ENCODE measurements at regions not wholly inside any gene's neighbourhood (a gene's known extent, or its start where the extent isn't known, plus 50 kb on each side); places are given as distances from the start of the nearest gene placed in this dataset.

DNA sequence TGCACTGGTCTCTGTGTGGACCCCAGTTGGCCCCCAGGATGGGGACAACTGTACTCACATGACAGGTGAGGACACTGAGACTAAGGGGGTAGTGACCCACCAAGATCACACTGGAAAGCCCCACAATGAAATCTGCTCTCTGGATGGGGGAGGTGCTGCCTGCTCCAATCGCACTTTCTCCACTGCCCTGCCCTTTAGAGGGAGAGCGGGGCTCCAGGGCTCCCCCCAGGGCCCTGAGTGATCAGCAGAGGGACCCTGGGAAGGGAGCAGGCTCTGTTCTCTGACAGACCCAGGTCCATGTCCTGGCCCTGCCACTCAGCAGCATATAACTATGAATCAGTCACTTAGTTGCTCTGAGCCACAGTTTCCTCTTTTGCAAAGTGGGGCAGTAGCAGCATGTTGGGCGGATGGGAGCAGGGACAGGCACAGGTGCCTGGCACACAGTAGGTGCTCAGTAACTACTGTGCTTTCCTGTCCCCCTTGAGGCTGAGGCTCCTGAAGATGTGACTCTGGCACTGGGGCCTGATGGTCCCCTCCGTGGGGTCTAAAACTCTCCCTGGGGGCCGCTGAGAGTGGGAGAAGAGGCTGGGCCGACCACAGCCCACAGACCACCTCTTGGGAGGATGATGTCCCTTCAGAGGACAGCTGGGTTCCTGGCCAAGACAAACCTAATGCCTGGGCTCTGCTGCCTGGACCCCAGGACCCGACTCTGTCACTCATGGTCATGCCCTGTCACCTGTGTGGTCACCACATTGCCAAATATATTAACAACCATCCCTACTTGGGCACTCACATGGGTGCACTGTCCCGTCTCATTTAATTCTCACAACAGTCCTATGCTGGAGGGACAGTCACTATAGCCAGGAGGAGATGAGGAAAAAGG, 222.7 kb downstream of the PTPRU start:
- H3K4me2 ChIP-seq (ENCODE audit: low read length), result no peak overlapping the region
- no peaks in the 10 kb centered on the region for H4K20me1 ChIP-seq (ENCODE audit: insufficient read depth, low read length)
- H3K4me3 Mint-ChIP-seq (ENCODE audit: unreplicated experiment), result no peak overlapping the region
- no peaks in the 10 kb centered on the region for H3K79me2 ChIP-seq (ENCODE audit: insufficient read depth, low read length)
- no peak overlapping the region for H3K9ac ChIP-seq (ENCODE audit: low read length)
- H3K9me3 Mint-ChIP-seq (ENCODE audit: unreplicated experiment), result peaks cover 17% of the 10 kb centered on the region
- H3K4me3 ChIP-seq (ENCODE audit: insufficient read depth, low read depth, low read length), result no peak overlapping the region
- no peak overlapping the region for H2AFZ ChIP-seq (ENCODE audit: low read depth, low read length)
- H3K36me3 Mint-ChIP-seq (ENCODE audit: low read depth, unreplicated experiment), result no peaks in the 10 kb centered on the region
- TF ChIP-seq, protein P1, sequence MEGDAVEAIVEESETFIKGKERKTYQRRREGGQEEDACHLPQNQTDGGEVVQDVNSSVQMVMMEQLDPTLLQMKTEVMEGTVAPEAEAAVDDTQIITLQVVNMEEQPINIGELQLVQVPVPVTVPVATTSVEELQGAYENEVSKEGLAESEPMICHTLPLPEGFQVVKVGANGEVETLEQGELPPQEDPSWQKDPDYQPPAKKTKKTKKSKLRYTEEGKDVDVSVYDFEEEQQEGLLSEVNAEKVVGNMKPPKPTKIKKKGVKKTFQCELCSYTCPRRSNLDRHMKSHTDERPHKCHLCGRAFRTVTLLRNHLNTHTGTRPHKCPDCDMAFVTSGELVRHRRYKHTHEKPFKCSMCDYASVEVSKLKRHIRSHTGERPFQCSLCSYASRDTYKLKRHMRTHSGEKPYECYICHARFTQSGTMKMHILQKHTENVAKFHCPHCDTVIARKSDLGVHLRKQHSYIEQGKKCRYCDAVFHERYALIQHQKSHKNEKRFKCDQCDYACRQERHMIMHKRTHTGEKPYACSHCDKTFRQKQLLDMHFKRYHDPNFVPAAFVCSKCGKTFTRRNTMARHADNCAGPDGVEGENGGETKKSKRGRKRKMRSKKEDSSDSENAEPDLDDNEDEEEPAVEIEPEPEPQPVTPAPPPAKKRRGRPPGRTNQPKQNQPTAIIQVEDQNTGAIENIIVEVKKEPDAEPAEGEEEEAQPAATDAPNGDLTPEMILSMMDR (IDR thresholded peaks at IDR 0.05; ENCODE audit: insufficient read depth, low read depth, low read length), result no peak
- TF ChIP-seq EZH2 (IDR thresholded peaks at IDR 0.05; ENCODE audit: insufficient read depth, low read length), result no peak
- no peaks in the 10 kb centered on the region for H3K4me1 Mint-ChIP-seq (ENCODE audit: low read depth, unreplicated experiment)
- no peak overlapping the region for H3K27ac ChIP-seq (ENCODE audit: low read depth, low read length)
- H3K27me3 Mint-ChIP-seq (ENCODE audit: low read depth, unreplicated experiment), result peaks cover 62% of the 10 kb centered on the region
- H3K27ac Mint-ChIP-seq (ENCODE audit: unreplicated experiment), result no peak overlapping the region
- no peaks in the 10 kb centered on the region for H3K4me1 ChIP-seq (ENCODE audit: insufficient read depth, low read length)
- FAIRE-seq (no peak), DNase-seq (ENCODE audit: low read depth) (no peak)
- H3K9me3 ChIP-seq (ENCODE audit: insufficient read depth, low read depth, low read length), result no peaks in the 10 kb centered on the region
- no peaks in the 10 kb centered on the region for H3K27me3 ChIP-seq (ENCODE audit: insufficient read depth, low read length)
- no peaks in the 10 kb centered on the region for H3K36me3 ChIP-seq (ENCODE audit: insufficient read depth, low read length)

DNA sequence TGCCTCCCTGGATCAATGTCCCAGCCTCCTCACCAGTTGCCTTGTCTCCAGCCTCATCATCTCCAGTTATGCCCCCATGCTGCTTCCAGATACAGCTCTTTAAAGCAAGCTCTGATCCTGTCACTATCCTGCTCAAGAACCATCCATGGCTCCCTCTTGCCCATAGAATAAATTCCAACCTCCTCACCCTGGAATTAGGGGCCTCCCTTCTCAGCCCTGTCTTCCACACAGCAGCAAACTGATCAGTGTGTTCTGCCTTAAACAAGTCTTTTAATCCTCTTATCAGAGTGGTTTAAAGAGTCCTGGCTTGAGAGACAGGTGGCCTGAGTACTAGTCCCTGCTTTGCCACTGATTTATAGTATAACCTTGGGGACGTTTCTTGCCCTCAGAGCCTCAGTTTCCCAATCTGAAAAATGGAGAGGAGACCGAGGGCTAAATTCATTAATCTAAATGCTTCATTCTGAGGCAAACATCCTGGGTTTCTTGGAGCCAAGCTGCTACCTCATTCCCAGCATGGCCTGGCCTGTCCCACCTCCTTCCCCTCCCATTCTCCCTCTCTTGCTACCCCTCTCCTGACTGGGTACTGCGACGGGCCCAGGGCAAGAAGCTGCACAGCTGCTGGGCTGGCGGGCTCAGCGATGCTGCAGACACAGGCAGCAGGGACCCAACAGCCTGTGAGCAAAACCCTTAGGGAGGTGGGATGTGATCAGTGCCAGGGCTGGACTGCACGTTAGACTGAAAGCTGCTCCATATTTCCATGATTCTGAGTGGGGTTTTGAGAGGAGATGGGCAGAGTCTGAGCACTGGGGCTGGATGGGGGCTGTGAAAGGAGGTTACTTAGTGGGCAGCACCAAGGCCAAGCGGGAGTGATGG, 221.4 kb downstream of the PTPRU start:
- peaks cover 14% of the 10 kb centered on the region for H3K9me3 Mint-ChIP-seq (ENCODE audit: unreplicated experiment)
- FAIRE-seq (no peak), DNase-seq (ENCODE audit: low read depth) (no peak)
- H3K27ac Mint-ChIP-seq (ENCODE audit: unreplicated experiment), result no peak overlapping the region
- H3K9ac ChIP-seq (ENCODE audit: low read length), result no peak overlapping the region
- no peaks in the 10 kb centered on the region for H3K27me3 ChIP-seq (ENCODE audit: insufficient read depth, low read length)
- H4K20me1 ChIP-seq (ENCODE audit: insufficient read depth, low read length), result no peaks in the 10 kb centered on the region
- H3K4me3 Mint-ChIP-seq (ENCODE audit: unreplicated experiment), result no peak overlapping the region
- TF ChIP-seq, protein P1 (IDR thresholded peaks at IDR 0.05; ENCODE audit: insufficient read depth, low read depth, low read length), result no peak
- no peak for TF ChIP-seq EZH2 (IDR thresholded peaks at IDR 0.05; ENCODE audit: insufficient read depth, low read length)
- H3K27me3 Mint-ChIP-seq (ENCODE audit: low read depth, unreplicated experiment), result peaks cover 68% of the 10 kb centered on the region
- H3K4me1 ChIP-seq (ENCODE audit: insufficient read depth, low read length), result no peaks in the 10 kb centered on the region
- no peaks in the 10 kb centered on the region for H3K4me1 Mint-ChIP-seq (ENCODE audit: low read depth, unreplicated experiment)
- no peak overlapping the region for H3K27ac ChIP-seq (ENCODE audit: low read depth, low read length)
- no peak overlapping the region for H3K4me3 ChIP-seq (ENCODE audit: insufficient read depth, low read depth, low read length)
- no peaks in the 10 kb centered on the region for H3K36me3 Mint-ChIP-seq (ENCODE audit: low read depth, unreplicated experiment)
- H3K4me2 ChIP-seq (ENCODE audit: low read length), result no peak overlapping the region
- H3K79me2 ChIP-seq (ENCODE audit: insufficient read depth, low read length), result no peaks in the 10 kb centered on the region
- H2AFZ ChIP-seq (ENCODE audit: low read depth, low read length), result no peak overlapping the region
- H3K36me3 ChIP-seq (ENCODE audit: insufficient read depth, low read length), result no peaks in the 10 kb centered on the region
- no peaks in the 10 kb centered on the region for H3K9me3 ChIP-seq (ENCODE audit: insufficient read depth, low read depth, low read length)
